HG03565 (cell line): ENCODE measurements at regions not wholly inside any gene's neighbourhood (a gene's known extent, or its start where the extent isn't known, plus 50 kb on each side); places are given as distances from the start of the nearest gene placed in this dataset.

Experiments
- ATAC-seq: cut with Tn5 transposase; IDR thresholded peaks from one replicate; pipeline ENCODE4 v1.9.1; 2021; ENCODE audit warnings: mild to moderate bottlenecking, moderate library complexity; ENCODE audit not compliant: unreplicated experiment

DNA sequence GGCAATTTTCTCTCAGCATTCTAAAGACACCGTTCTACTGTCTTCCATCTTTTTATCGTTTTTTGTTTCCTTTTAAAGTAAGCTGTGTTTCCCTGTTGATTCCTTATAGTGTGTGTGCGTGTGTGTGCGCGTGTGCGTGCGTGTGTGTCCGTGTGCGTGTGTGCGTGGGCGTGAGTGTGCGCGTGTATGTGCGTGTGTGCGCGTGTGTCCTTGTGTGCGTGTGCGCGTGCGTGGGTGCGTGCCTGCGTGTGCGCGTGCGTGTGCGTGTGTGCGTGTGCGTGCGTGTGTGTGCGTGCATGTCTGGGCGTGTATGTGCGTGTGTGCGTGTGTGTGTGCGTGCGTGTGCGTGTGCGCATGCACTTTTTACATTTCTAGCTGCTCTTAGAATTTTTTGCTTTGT, 1033.7 kb downstream of the BRD1 start:
- no peak for ATAC-seq

DNA sequence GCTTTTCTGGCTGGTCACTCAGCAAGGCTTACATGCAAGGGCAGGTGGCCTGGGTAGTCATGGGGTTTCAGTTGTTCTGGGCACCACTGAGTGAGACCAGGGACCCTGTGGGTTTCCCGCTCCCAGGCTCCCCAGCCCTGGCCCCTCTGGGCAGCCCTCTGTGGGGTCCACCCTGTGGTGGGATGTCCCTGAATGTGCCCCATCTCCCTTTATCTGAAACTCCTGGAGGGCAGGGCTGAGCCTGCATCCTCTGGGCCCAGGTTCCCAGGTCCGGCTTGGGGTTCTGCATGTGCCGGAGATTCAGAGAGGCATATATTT, 1041.0 kb downstream of the BRD1 start:
- no peak for ATAC-seq

DNA sequence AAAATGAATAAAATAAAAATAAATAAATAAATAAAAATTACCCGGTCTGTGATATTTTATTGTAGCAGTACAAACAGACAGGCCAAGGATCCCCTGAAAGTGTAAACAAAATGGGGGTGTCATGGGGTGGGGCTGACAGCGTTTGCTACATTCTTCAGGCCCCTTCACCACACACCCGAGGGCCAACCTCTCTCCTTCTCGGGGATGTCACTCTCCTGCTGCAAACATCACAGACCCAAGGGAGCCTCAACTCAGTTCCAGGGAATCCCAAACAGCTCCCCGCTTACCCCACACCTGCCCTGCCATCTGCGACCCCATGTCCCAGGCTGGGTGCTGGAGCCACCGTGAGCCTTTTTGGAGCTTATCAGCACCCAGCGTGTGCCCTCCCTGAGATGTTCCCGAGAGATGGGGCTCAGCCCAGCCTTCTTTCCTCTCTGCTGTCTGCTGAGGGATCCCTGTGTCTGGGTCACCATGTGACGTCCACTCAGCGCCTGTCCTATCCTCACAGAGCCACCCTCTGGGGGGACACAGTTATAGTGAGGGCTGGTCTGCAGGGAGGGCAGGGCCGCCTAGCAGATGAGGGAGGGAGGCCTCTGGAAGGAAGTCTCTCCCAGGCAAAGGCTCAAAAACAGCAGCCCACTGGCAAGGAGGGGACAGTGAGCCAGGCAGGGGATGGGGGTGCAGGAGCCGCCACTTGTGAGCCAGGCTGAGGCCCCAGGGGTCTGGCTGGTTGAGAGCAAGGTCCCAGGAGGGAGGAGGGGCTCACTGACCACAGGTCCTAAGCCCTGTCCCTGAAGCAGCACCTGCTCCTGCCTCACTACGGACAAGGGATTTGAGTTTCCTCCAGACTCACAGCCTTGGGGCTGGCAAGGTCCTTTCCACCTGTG, 1041.6 kb downstream of the BRD1 start:
- no peak for ATAC-seq

DNA sequence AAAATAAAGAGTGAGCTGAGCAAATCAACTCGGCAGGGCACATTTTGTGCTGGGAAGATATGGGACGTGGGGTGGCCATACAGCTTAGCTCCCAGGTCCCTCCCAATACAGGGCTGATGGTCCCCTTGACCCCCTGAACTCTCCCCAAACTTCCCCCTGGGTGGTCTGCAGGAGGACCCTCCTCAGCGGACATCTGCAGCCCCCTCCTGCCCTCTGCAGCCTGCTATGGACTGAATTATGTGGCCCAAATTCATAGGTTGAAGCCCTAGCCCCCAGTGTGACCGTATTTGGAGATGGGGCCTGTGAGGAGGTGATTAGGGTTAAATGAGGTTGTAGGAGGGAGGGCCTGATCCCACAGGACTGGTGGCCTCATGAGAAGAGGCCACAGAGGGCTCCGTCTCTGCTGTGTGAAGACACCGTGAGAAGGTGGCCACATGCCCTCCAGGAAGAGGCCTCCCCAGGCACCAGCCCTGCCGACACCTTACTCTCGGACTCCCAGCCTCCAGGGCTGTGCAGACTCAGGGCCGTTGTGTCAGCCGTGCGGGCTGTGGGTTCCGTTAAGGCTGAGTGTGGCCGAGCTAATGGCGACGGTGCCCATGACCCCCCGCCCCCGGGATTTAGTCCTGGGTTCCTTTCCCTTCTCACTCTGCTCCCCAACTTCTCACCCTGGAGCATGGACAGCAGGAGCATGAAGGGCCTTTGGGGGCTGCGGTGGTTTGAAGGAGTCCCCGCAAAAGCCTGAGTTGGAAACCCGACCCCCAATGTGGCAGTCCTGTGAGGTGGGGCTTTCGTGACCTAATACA, 1042.8 kb downstream of the BRD1 start:
- ATAC-seq: no peak

DNA sequence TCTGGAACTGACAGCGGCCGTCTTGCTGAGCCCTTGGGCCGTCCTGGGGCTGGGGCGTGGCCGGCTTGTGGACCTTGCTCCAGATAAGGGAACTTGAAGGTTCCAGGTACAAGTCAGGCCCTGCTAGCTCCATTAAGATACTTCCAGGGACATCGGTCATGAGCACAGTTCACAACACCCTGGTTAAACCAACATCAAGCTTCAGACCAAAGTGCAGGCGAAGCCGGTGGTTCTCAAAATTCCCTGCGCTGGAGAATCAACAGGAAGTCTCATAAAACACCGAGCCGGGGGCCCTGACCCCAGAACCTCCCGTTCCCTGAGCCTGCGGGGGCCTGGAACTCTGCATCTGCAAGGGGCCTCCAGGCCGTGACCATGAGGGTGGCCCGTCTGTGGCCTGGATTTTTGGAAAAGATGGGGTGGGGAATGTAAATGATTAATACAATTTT, 1043.8 kb downstream of the BRD1 start:
- no peak for ATAC-seq

DNA sequence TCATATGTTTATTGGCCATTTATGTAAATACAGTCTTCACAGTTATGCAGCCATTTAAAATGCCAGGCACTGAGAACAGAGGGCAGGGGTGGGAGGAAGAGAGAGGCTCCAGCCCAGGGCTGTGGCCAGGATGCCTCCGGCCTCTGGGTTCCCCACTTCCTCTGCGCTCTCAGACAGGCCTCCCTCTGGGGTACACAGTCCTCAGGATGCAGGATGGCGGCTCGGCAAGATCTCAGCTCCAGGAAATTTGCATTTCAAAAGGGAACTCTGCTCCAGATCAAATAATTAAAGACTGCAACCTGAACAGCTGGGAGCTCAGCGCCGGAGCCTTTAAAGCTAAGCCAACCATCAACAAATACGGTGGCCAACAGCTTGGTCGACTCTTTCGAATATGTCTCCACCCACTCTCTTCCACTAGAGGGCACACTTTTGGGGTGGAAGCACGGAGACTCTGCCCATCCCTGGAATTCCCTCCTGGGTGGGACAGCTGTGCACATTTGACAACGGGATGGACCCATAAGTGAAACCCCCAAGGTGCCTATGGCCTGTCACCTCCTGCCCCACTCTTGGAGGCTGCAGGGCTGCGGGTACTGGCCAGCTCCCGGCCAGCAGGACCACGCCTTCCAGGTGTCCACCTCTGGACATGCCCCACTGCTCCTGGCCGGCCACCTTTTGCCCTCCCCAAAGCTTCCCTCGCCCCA, 1044.7 kb downstream of the BRD1 start:
- ATAC-seq: no peak

DNA sequence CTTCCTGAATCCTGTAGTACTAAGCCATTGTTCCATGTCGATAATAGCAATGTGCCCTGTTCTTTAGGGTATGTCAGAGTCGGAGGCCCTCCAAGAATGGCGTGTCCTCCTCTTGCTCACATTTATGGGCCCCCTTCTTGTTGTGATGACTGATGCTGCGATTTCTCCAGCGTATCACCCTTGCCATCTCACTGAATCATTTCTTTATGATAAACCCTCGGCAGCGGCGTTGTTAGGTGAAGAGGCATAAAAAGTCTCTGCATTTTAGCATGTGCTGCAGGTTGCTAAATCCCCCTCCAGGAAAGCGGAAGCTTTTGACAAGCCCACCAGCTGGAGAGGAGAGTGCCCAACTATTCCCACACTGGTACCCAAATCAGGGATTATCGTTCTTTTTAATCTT, 1045.3 kb downstream of the BRD1 start:
- no peak for ATAC-seq

DNA sequence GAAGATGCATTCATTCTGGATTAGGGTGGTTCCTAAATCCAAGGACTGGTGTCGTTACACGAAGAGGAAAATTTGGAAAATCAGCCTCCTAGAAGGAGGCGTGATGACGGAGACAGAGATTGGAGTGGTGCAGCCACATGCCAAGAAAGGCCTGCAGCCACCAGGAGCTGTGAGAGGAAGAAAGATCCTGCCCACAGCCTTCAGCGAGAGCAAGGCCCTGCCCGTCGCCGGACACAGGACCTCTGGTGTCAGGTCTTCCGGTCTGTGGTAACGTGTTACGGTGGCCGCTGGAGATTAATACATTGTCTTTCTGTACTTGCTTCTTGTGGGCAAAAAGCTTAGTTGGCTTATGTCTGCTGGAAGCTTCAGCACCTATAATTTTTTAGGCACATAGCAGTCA, 1045.8 kb downstream of the BRD1 start:
- no peak for ATAC-seq

DNA sequence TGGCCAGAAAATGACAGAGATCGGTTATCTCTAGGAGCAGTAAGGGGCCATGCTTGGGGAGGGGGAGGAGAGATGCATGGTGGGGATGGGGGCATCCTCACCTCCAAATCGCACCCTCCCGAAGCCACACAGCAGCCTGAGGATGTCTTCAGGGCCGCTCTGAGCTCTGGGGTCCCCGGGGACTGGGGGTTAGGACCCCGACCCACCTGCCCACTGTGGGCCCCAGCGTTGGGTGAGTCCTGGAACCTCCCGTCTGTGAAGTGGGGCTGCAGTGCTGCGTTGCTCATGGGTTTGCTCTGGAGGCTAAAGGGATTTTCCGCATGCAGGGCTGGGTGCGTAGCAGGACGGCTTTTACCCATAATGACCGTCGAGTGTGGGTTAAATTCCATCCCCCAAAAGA, 1046.3 kb downstream of the BRD1 start:
- ATAC-seq: no peak

DNA sequence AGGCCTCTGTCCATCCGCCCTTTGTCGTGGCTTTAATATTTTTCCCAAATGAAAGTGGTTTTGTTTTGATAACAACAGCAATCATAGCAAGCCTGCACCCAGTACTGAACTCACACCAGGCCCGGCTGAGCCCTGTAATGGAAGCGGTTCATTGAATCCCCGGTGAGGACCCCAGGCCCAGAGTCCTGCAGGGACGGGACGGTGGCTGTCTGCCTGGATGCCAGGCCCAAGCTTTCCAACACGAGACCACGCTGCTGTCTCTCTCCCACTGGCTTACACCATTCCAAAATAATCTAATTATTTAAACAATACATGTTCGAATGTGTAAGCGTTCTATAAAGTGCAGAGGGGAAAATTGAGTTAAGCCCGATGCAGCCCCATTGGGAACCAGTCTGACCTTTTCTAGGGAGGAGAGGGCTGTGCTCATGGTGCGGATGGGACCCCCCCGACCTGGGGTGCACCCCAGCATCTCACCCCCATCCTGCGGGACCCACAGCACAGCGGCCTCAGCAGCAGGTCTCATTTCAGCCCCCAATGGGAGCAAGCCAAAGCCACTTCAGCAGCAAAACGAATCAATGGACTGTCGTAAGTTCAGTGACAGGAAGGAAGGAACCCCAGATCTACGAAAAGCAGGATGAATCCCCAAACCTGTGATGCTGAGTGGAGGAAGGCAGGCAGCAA, 1046.9 kb downstream of the BRD1 start:
- ATAC-seq: no peak

DNA sequence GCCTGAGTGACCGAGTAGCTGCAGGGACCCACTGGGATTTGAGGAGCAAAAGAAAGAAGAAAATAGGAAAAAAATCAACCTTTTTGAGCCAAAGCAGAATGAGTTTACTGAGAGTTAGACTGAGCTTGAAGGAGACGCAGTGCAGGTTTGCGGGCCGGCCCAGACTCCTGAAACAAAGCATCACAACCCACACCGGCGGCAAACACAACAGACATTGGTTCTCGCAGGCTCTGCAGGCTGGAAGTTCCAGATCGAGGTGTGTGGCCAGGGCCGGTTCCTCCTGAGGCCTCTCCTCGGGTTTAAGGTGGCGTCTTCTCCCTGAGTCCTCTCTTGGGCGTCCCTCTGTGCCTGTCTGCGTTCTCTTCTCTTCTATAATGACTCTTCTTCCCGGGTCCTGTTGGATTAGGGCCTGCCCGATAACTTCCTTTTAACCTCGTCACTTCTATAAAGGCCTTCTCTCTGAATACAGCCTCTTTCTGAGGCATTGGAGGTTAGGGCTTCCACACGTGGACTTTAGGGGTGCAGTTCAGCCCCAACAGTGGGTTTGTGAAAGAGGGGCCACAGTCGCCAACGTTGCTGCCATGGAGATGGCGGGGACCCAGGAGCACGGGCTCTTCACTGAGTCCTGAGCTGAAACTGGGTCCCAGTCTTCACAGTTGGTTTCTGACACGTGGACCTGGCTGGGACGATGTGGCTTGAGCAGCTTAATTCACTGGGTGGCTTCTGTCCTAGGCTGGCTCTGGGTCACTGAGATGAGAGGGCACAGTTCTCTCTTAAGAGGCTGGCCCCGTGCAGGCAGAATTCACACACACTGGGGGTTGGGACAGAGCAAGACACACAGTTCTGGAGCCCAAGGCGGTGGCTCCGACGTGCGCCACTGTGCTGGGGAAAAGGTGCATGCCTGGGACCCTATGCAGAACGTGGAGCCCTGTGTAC, 1047.7 kb downstream of the BRD1 start:
- no peak for ATAC-seq

DNA sequence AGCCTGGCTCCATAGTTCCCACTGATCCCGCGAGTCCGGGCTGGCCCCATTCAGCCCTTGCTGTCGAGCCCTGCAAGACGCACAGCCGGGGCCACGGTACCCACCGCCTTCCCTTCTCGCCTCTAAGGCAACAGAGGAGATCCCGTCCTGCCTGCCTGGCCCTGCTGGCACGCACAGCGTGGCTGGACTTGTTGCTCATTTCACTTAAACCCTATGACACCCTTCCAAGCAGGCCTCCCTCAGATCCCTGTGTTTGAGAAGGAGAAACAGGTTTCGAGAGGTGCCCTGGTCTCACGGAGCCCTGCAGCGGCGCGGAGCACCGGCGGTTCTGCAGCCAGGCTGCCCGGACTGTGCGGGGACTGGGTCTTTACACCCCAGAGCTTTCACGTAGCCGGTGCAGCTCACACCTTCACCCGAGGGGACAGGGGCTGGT, 1048.4 kb downstream of the BRD1 start:
- ATAC-seq: no peak

DNA sequence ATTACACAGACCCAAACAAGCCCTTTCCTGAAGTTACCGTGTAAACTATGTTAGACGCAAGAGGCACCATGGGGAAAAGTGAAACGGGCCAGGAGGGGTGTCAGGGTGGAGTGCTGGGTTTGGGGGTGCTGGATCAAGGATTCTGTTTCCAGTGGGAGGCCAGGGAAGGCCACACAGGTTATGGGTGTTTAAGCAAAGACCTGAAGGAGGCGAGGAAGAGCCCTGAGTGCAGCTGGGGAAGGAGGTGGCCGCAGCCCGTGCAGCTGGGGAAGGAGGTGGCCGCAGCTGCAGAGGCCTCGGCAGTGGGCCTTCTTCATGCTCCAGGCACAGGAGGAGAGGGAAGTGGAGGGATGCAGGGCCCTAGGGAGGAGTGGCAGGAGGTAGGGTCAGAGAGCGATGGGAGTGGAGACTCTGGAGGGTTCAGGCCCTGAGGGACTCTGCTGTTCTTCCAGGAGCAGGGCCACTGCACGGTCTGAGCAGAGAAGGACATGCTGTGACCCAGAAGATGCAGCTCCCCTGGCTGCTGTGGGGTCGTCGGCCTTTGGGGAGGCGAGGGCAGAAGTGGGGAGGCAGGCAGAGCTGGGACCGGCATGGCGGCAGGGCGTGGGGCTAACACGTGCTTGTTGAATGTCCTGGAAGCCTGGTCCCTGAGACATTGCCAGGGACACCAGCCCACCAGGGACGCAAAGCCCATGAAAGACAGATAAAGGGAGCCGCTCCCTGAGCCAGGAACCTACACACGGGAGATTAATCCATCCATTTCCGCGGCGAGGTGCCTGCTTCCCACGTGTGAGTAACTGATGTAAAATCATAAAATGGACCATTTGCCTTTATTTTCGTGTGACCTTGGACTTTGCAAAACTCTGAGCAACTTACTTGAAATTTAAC, 1049.1 kb downstream of the BRD1 start:
- no peak for ATAC-seq

DNA sequence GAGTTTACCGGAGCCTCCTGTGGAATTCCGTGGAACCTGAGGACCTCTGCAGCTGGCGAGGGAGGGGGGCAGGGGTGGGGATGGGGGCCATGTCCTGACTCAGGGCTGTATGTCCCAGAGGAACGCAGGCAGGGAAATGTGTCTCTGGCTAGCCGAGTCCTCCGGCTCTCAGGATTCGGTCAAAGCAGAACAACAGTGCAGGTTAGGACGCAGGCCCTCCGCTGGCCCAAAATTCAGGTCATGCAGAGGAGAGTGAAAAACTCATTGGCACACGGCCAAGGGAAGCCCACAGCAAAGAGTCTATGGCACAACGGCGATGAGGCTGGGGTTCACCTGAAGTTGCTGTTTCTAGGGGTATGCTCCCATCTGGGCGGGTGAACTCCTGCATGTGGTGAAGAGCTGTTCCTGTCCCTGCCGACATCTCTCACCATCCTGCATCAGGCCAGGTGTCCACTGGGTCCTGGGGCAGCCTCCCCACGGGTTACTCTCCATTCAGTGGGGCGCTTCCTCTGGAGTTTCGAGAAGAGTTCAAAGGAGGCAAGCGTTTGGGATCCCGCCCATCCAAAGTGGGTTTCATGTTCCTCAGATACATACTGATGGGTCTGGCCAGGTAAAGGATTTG, 1055.3 kb downstream of the BRD1 start:
- no peak for ATAC-seq

DNA sequence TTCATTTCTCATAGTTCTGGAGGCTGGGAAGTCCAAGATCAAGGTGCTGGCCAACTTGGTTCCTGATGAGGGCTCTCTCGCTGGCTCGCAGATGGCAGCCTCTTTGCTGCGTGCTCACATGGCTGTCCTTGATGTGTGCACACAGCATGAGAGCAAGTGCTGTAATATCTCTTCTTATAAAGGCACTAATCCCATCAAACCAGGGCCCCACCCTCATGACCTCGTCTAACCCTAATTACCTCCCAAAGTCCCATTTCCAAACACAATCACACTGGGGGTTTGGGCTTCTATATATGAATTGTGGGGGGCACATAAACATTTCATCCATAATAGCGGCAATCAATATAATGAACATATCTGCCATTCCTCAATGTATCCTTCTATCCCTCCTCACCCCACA, 1062.1 kb downstream of the BRD1 start:
- ATAC-seq: no peak

DNA sequence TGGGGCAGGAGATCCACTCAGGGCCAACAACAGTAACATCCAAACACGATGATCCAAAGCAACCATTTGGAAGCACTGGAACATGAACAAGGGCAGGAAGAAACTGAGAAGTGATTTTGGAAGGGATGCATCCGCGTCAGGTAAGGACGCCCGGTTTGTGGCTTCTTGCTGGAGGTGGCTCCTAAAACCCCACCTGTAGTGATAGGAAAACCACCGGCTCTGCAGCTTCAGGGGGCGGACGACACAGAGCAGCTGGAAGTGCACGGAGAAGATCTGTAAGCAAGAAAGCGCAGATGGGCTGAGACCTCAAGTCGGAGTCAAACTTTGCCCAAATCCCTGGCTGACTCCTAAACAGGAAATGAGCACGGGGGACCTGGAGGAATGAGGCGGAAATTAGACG, 1066.1 kb downstream of the BRD1 start:
- no peak for ATAC-seq

DNA sequence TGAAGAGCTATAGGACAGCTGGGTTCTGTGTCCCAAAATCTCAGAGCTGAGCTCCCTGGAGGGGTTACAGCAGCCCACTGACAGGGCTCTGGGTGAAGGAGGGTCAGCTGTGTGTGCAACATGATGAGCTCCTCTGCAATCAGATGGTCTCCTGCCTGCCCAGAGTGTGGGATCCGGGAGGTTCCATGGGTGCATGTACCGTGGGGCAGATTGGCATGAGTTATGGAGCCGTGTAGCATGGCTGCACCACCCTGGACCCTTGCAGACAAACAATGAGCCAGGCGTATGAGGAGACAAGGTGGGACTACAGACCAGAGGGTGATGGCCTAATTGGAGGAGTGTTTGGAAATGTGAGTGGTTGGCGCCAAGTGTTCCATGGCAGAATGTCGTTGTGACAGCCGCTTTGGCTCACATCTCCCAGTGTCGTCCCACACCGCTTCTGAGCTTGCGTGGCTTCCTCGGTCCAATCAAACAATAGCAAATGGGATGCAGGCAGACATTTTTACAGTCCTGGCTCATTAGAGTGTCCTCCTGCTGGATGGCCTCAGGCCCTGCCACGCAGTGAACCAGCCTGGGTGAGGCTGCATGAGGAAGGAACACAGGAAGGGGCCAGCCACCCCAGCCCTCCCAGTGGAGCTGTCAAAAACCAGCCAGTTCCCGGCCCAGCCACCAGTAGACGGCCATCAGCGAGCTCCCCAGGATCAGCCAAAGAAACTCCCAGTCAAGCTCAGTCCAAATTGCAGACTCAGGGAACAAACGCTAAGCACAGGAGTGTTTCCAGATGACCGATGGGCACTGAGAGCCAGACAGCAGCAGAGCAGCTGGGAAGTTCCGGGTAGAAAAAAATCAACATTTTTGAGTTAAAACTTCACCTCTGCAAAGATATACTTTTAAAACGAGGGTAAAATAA, 1066.9 kb downstream of the BRD1 start:
- no peak for ATAC-seq
